Activated CD8-positive, alpha-beta memory T cell treated with anti-CD3 and anti-CD28 coated beads, Interleukin-2, amount 50 U/mL, for 1 hour (primary cell): ENCODE measurements at regions not wholly inside any gene's neighbourhood (a gene's known extent, or its start where the extent isn't known, plus 50 kb on each side); places are given as distances from the start of the nearest gene placed in this dataset.
"Not testable (repeated sequence)": the region's sequence is repeated elsewhere in the genome, so short reads cannot be mapped to it uniquely, and the experiment has no call there.

Experiments used
- DNase-seq: peaks from one replicate; pipeline ENCODE4 v3.0.0-alpha.2; 2020; ENCODE audit errors: extremely low read depth

GRCh38 chr6:90463359-90463758, 123.5 kb downstream of the MAP3K7 start:
- no peak for DNase-seq

- DNase-seq, result no peak
Observed at GRCh38 chr6:90462102-90462501, 124.8 kb downstream of the MAP3K7 start.

GRCh38 chr6:90461383-90461782, 125.5 kb downstream of the MAP3K7 start:
- no peak for DNase-seq

DNA sequence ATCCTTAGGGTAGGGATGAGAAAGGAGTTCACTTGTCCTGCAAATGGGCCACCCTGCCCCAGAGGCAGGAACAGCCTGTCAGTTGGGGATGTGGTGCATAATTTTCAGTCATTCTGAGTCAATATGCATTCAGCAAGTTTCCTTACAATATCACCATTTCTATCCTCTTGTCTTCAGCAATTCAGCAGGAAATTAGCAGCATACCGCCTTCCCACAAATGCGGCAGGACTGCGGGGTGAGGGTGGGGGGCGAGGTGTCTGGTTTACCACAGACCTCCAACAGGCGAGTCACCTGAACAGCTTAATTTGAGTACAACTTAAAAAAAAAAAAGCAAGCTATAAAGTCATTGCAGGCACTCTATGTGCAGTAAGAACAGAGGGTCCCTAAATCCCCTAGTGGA, 126.8 kb downstream of the MAP3K7 start:
- DNase-seq, result no peak

DNA sequence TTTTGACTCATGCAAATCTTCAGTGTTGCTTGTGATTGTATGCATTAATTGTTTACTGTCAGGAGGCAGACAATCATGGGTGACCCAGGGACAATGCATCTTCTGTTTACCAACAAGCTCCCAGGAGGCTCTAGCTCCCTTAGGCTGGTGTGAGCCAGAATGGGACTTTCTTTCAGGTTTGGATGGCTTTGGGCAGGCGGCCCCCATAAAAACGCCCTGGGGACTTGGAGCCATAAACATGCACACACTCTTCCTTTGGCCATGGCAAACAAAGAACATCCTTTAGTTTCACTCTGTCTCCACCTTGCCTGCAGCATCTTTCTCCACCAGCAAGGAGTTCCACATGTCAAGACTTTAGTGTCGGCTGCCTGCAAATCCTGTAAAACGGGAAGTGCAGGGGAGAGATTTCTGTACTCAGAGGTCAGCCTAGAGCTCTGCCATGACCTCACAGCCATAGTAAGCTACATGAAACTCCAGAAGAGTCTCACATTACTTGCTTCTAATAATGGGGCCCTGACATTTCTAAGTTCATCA, 127.6 kb downstream of the MAP3K7 start:
- no peak for DNase-seq

DNA sequence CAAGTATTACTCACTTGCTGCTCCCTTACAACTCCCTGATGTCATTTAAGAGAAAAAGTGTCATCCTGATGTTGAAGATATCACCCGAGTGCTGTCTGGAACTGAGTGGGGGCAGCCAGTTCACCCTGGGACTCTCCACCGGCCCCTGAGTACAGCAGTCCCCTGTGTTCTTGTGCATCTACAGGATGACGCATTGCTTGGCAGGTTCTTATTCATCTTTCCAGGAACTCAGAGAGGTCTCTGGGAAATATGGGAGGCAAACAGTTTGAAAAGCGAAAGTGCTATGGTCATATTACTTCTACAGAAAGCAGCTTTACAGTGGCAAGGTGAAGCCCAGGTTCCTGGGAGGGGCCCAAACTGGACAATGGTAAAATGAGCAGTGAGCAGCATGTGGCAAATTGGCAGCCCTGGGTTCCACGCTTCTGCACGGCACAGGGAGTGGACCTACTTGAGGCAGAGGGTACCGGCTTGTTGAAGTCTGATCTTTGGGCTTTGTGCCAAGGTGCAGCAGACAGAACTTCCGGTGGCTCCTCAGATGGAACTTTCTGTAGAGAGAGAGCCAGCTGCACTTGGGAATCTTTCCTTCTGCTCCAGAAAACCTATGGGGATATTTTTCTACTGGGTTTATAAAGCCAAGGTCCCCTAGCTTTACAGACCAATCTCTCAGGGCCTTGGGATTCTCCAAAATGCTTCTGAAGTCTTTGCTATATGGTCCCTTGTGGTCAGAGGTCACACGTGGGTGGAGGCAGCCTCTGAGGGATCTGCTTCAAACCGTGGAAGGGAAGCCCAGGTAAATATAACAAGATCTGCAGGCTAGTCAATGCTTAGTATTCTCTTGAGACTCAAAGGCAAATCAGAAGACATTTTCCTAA, 128.3 kb downstream of the MAP3K7 start:
- no peak for DNase-seq

GRCh38 chr6:90457867-90458259, 129.0 kb downstream of the MAP3K7 start:
- no peak for DNase-seq

DNA sequence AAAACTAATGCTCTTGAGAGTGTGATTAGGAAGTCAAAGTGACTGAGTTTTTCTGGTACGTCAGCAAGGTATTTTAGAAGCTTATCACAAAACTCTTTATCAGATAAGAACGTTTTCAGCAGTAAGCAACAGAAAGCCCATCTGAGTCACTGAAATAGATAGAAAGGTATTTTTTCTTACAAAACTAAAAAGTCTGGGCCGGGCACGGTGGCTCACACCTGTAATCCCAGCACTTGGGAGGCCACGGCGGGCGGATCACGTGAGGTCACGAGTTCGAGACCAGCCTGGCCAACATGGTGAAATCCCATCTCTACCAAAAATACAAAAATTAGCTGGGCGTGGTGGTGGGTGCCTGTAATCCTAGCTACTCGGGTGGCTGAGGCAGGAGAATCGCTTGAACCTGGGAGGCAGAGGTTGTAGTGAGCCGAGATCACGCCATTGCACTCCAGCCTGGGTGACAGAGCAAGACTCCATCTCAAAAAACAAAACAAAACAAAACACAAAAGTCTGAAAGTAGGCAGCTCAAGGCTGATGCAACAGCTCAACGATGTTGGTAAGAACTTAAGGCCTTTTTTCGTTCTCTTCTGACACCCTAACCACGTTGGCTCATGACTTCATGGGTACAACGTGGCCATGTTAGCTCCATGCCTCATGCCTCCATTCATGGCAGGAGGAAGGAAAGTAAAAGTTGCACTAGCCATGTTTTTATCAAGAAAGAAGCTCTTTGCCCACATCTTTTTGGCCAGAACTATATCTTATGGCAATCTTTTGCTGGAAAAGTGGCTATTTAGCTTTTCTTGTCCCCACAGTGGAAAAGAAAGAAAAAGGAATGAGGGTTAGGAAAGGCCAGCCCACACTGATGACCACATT, 129.6 kb downstream of the MAP3K7 start:
- not testable (repeated sequence) for DNase-seq

GRCh38 chr6:90456001-90456400, 130.9 kb downstream of the MAP3K7 start:
- DNase-seq, result no peak

DNA sequence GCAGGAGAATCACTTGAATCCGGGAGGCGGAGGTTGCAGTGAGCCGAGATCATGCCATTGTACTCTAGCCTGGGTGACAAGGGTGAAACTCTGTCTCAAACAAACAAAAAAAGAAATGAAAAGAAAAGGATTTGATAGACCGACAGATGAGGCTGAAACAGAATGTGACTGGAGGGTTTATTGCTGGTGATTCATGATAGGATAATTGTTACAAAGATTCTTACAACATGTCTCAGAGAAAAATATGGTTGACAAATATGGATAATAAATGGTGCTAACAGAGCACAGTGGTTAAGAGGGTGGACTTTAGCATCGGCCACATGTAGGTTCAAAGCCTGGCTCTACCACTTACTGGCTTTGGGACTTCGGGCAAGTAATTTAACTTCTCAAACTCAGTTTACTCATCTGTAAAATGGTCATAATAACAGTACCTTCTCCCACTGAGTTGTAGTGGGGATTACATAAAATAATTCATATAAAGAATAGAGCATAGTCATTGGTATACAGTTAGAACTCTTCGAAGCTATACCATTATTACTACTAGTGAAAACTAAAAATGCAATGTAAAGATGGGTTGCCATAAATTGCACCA, 131.9 kb downstream of the MAP3K7 start:
- DNase-seq, result no peak

GRCh38 chr6:90450268-90450953, 136.5 kb downstream of the MAP3K7 start:
- DNase-seq, result no peak

DNA sequence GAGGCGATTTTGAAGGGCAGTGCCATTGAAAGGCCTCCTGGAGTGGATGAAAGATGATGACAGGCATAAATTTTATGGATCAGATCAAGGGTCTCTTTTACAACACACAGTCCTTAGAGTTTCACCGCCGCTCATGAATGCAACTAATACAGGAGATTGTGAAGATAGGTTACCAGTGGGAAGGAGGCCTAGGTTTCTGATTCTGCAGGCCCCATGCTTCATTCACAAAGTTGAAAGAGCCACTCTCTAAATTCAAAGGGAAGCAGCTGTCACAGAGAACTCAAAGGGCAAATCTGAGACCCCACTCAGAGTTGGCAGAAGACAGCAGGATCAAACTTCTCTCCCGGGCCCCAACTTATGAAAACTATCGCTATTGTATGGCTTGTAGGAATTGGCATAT, 137.6 kb downstream of the MAP3K7 start:
- no peak for DNase-seq

GRCh38 chr6:90448836-90449235, 138.0 kb downstream of the MAP3K7 start:
- no peak for DNase-seq

DNA sequence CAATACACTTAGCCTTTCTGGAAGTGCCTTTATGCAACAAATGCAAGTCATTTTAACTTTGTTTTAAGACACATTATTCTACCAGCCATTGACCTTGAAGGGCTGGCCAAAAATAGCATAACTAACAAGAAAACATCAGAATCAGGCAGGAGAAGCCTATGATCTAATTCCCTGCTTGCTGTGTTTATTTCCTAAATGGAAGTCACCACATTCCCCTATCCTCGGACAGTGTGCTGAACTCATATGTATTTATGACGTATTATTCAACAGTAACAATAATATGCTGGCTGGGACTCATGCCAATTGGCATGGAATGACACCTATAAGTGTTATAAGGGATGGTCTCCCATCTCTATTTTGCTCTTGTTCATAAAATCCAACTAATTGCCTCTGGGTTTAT, 140.7 kb downstream of the MAP3K7 start:
- no peak for DNase-seq

- DNase-seq, result no peak
Observed at GRCh38 chr6:90445533-90446108, 141.3 kb downstream of the MAP3K7 start.

GRCh38 chr6:90444160-90444714, 142.6 kb downstream of the MAP3K7 start:
- no peak for DNase-seq

GRCh38 chr6:90442366-90442765, 144.5 kb downstream of the MAP3K7 start:
- no peak for DNase-seq

- no peak for DNase-seq
Observed at GRCh38 chr6:90440586-90441283, 144.1 kb upstream of the BACH2 start.

DNA sequence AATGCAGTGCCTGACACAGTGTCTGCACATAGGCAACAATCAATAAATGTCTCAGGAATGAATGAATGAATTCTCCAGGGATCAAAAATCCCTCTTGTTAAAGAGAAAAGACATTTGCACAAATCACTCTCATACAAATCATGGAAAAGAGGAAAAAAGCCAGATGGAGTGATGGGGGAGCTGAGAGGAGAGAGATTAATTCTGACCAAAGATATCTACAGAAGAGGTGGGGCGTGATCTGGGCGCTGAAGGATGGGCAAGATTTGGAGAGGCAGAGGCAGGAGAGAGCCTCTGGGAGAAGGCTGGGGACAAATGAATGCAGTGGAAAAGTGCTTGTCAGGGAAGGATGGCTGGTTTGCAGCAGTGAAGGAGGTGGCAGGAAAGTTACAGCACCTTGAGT, 142.9 kb upstream of the BACH2 start:
- no peak for DNase-seq

GRCh38 chr6:90436403-90436802, 139.8 kb upstream of the BACH2 start:
- DNase-seq, result no peak
